ENCODE measurements at regions not wholly inside any gene's neighbourhood (a gene's known extent, or its start where the extent isn't known, plus 50 kb on each side); places are given as distances from the start of the nearest gene placed in this dataset.

DNA sequence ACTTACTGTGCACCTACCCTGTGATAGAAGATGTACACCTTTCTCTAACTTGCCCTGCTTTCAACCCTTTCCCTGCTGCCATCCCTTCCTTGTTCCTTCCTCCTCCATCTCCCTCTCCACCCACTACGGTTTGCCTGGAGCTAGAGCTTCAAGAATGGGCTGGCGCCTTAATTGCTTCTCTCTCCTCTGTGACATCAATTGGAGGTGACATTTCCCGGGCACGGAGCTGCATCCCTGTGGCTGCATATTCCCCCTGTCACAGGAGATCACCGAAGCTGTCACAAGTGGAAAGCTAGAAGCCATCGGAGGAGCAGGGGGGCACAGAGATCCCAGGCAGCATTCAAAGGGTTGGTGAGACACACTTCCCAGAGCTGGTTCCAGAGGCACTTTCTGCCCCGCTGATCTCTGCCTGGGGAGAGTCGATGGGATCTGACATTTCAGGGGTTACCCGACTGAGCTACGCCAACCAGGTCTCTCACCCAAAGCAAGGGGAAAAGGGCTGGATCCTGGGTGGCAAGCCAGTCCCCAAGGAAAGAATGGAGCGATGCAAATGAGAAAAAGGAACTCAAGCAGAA, 604.9 kb downstream of the MED13L start:
- H2AFZ ChIP-seq (ENCODE audit: low read depth, low read length) = no peak overlapping the region
- H3F3A ChIP-seq (ENCODE audit: insufficient read depth, low read length, poor library complexity, severe bottlenecking) = no peaks in the 10 kb centered on the region
- no peaks in the 10 kb centered on the region for H3K9me2 ChIP-seq (ENCODE audit: insufficient read depth, low read length)
- H3K36me3 ChIP-seq (ENCODE audit: insufficient read depth, low read length) = no peaks in the 10 kb centered on the region
- no peak overlapping the region for H3K9ac ChIP-seq (ENCODE audit: low read length)
- no peak overlapping the region for H3K4me2 ChIP-seq (ENCODE audit: low read length)
- H3K27me3 ChIP-seq (ENCODE audit: insufficient read depth, low read depth, low read length) = no peaks in the 10 kb centered on the region
- TF ChIP-seq RAD21 (conservative IDR thresholded peaks at IDR 0.05) (peak; percentile 16), MXI1 (conservative IDR thresholded peaks at IDR 0.05; ENCODE audit: poor library complexity, severe bottlenecking) (no peak), SMC3 (conservative IDR thresholded peaks at IDR 0.05; ENCODE audit: poor library complexity) (no peak), EP300 (conservative IDR thresholded peaks at IDR 0.05; ENCODE audit: poor library complexity, severe bottlenecking) (peak; percentile 89), EZH2 (IDR thresholded peaks at IDR 0.05; ENCODE audit: borderline replicate concordance, insufficient read depth, low read length, poor library complexity, severe bottlenecking) (no peak), POLR2AphosphoS5 (IDR thresholded peaks at IDR 0.05) (peak; percentile 56)
- TF ChIP-seq, protein P1, sequence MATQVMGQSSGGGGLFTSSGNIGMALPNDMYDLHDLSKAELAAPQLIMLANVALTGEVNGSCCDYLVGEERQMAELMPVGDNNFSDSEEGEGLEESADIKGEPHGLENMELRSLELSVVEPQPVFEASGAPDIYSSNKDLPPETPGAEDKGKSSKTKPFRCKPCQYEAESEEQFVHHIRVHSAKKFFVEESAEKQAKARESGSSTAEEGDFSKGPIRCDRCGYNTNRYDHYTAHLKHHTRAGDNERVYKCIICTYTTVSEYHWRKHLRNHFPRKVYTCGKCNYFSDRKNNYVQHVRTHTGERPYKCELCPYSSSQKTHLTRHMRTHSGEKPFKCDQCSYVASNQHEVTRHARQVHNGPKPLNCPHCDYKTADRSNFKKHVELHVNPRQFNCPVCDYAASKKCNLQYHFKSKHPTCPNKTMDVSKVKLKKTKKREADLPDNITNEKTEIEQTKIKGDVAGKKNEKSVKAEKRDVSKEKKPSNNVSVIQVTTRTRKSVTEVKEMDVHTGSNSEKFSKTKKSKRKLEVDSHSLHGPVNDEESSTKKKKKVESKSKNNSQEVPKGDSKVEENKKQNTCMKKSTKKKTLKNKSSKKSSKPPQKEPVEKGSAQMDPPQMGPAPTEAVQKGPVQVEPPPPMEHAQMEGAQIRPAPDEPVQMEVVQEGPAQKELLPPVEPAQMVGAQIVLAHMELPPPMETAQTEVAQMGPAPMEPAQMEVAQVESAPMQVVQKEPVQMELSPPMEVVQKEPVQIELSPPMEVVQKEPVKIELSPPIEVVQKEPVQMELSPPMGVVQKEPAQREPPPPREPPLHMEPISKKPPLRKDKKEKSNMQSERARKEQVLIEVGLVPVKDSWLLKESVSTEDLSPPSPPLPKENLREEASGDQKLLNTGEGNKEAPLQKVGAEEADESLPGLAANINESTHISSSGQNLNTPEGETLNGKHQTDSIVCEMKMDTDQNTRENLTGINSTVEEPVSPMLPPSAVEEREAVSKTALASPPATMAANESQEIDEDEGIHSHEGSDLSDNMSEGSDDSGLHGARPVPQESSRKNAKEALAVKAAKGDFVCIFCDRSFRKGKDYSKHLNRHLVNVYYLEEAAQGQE (IDR thresholded peaks at IDR 0.05; ENCODE audit: borderline replicate concordance) = peak; percentile 81
- peak overlapping the region; percentile 46 for H3K27ac ChIP-seq (ENCODE audit: low read length)
- no peaks in the 10 kb centered on the region for H3K79me2 ChIP-seq (replicated peaks; ENCODE audit: insufficient read depth, low read length)
- no peak overlapping the region for H3K4me3 ChIP-seq (ENCODE audit: low read length)
- H4K20me1 ChIP-seq (ENCODE audit: insufficient read depth) = no peaks in the 10 kb centered on the region
- H3K9me3 ChIP-seq (ENCODE audit: low read length) = peaks cover 4% of the 10 kb centered on the region

DNA sequence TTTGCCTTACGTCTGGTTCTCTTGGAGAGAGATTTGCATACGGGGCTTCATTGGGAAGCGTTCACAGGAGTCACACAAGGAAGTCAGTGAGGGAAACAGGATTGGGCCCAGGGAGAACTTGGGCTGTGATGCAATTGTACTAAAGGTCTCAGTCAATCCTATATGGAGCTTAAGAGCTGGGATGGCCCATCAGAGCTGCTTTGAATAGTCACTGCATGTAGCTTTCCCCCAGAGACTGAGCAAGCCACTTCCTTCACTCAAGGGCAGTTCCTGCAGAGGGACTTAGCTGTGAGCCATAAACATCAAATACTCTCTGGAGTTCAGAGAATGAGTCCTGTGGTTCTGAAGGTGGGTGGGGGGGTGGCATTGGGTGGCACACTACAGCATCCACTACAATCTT, 605.4 kb downstream of the MED13L start:
- H3K27me3 ChIP-seq (ENCODE audit: insufficient read depth, low read depth, low read length) = no peaks in the 10 kb centered on the region
- no peak for TF ChIP-seq RAD21 (conservative IDR thresholded peaks at IDR 0.05)
- TF ChIP-seq, protein P1 (IDR thresholded peaks at IDR 0.05; ENCODE audit: borderline replicate concordance) = no peak
- no peak for TF ChIP-seq EZH2 (IDR thresholded peaks at IDR 0.05; ENCODE audit: borderline replicate concordance, insufficient read depth, low read length, poor library complexity, severe bottlenecking)
- TF ChIP-seq, protein P2, sequence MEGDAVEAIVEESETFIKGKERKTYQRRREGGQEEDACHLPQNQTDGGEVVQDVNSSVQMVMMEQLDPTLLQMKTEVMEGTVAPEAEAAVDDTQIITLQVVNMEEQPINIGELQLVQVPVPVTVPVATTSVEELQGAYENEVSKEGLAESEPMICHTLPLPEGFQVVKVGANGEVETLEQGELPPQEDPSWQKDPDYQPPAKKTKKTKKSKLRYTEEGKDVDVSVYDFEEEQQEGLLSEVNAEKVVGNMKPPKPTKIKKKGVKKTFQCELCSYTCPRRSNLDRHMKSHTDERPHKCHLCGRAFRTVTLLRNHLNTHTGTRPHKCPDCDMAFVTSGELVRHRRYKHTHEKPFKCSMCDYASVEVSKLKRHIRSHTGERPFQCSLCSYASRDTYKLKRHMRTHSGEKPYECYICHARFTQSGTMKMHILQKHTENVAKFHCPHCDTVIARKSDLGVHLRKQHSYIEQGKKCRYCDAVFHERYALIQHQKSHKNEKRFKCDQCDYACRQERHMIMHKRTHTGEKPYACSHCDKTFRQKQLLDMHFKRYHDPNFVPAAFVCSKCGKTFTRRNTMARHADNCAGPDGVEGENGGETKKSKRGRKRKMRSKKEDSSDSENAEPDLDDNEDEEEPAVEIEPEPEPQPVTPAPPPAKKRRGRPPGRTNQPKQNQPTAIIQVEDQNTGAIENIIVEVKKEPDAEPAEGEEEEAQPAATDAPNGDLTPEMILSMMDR (IDR thresholded peaks at IDR 0.05; ENCODE audit: poor library complexity, severe bottlenecking) = no peak
- TF ChIP-seq TAF1 (IDR thresholded peaks at IDR 0.05; ENCODE audit: low read depth) = no peak
- TF ChIP-seq MXI1 (conservative IDR thresholded peaks at IDR 0.05; ENCODE audit: poor library complexity, severe bottlenecking) = no peak
- TF ChIP-seq SMC3 (conservative IDR thresholded peaks at IDR 0.05; ENCODE audit: poor library complexity) = no peak
- no peak for TF ChIP-seq POLR2AphosphoS5 (IDR thresholded peaks at IDR 0.05)
- TF ChIP-seq EP300 (conservative IDR thresholded peaks at IDR 0.05; ENCODE audit: poor library complexity, severe bottlenecking) = no peak
- H3F3A ChIP-seq (ENCODE audit: insufficient read depth, low read length, poor library complexity, severe bottlenecking) = no peaks in the 10 kb centered on the region
- no peaks in the 10 kb centered on the region for H3K79me2 ChIP-seq (replicated peaks; ENCODE audit: insufficient read depth, low read length)
- no peak overlapping the region for H3K4me3 ChIP-seq (ENCODE audit: low read length)
- H3K36me3 ChIP-seq (ENCODE audit: insufficient read depth, low read length) = no peaks in the 10 kb centered on the region
- H3K9ac ChIP-seq (ENCODE audit: low read length) = no peak overlapping the region
- no peaks in the 10 kb centered on the region for H4K20me1 ChIP-seq (ENCODE audit: insufficient read depth)
- H3K27ac ChIP-seq (ENCODE audit: low read length) = peak overlapping the region; percentile 46
- H3K9me2 ChIP-seq (ENCODE audit: insufficient read depth, low read length) = no peaks in the 10 kb centered on the region
- no peak overlapping the region for H2AFZ ChIP-seq (ENCODE audit: low read depth, low read length)
- H3K4me2 ChIP-seq (ENCODE audit: low read length) = no peak overlapping the region
- H3K9me3 ChIP-seq (ENCODE audit: low read length) = peaks cover 4% of the 10 kb centered on the region
